ENCODE measurements at regions not wholly inside any gene's neighbourhood (a gene's known extent, or its start where the extent isn't known, plus 50 kb on each side); places are given as distances from the start of the nearest gene placed in this dataset.

GRCh38 chr6:55009131-55009530, 162.6 kb downstream of the FAM83B start:
- Histone ChIP-seq H4K20me1 (ENCODE audit: insufficient read depth, low read length) (no peaks in the 10 kb centered on the region), H3K4me1 (ENCODE audit: insufficient read depth, low read length) (no peaks in the 10 kb centered on the region), H3K4me2 (ENCODE audit: low read length) (no peak overlapping the region), H3K27ac (ENCODE audit: low read depth, low read length) (no peak overlapping the region), H3K9ac (ENCODE audit: low read length) (no peak overlapping the region), H3K4me3 (ENCODE audit: insufficient read depth, low read depth, low read length) (no peak overlapping the region), H3K79me2 (ENCODE audit: insufficient read depth, low read length) (no peaks in the 10 kb centered on the region), H2AFZ (ENCODE audit: low read depth, low read length) (no peak overlapping the region), H3K27me3 (ENCODE audit: insufficient read depth, low read length) (no peaks in the 10 kb centered on the region), H3K36me3 (ENCODE audit: insufficient read depth, low read length) (no peaks in the 10 kb centered on the region), H3K9me3 (ENCODE audit: insufficient read depth, low read depth, low read length) (peaks cover 3% of the 10 kb centered on the region)
- no peak for TF ChIP-seq EZH2 (IDR thresholded peaks at IDR 0.05; ENCODE audit: insufficient read depth, low read length)
- no peak for TF ChIP-seq CTCF (IDR thresholded peaks at IDR 0.05; ENCODE audit: insufficient read depth, low read depth, low read length)
- DNase-seq (ENCODE audit: low read depth) = no peak
- no peak for FAIRE-seq
- Mint-ChIP-seq H3K27me3 (ENCODE audit: low read depth, unreplicated experiment) (no peaks in the 10 kb centered on the region), H3K4me3 (ENCODE audit: unreplicated experiment) (no peak overlapping the region), H3K36me3 (ENCODE audit: low read depth, unreplicated experiment) (peaks cover 2% of the 10 kb centered on the region), H3K9me3 (ENCODE audit: unreplicated experiment) (peaks cover 3% of the 10 kb centered on the region), H3K27ac (ENCODE audit: unreplicated experiment) (no peak overlapping the region), H3K4me1 (ENCODE audit: low read depth, unreplicated experiment) (peaks cover under 1% of the 10 kb centered on the region)

GRCh38 chr6:55011034-55011433, 163.3 kb upstream of the HCRTR2 start:
- Mint-ChIP-seq H3K4me3 (ENCODE audit: unreplicated experiment) (no peak overlapping the region), H3K9me3 (ENCODE audit: unreplicated experiment) (peaks cover under 1% of the 10 kb centered on the region), H3K27ac (ENCODE audit: unreplicated experiment) (no peak overlapping the region), H3K27me3 (ENCODE audit: low read depth, unreplicated experiment) (no peaks in the 10 kb centered on the region), H3K4me1 (ENCODE audit: low read depth, unreplicated experiment) (peaks cover 8% of the 10 kb centered on the region), H3K36me3 (ENCODE audit: low read depth, unreplicated experiment) (peaks cover 2% of the 10 kb centered on the region)
- TF ChIP-seq EZH2 (IDR thresholded peaks at IDR 0.05; ENCODE audit: insufficient read depth, low read length) (no peak), CTCF (IDR thresholded peaks at IDR 0.05; ENCODE audit: insufficient read depth, low read depth, low read length) (no peak)
- Histone ChIP-seq H3K4me1 (ENCODE audit: insufficient read depth, low read length) (no peaks in the 10 kb centered on the region), H2AFZ (ENCODE audit: low read depth, low read length) (no peak overlapping the region), H3K36me3 (ENCODE audit: insufficient read depth, low read length) (no peaks in the 10 kb centered on the region), H3K9ac (ENCODE audit: low read length) (no peak overlapping the region), H3K4me3 (ENCODE audit: insufficient read depth, low read depth, low read length) (no peak overlapping the region), H3K27ac (ENCODE audit: low read depth, low read length) (no peak overlapping the region), H4K20me1 (ENCODE audit: insufficient read depth, low read length) (no peaks in the 10 kb centered on the region), H3K79me2 (ENCODE audit: insufficient read depth, low read length) (no peaks in the 10 kb centered on the region), H3K9me3 (ENCODE audit: insufficient read depth, low read depth, low read length) (peaks cover 3% of the 10 kb centered on the region), H3K27me3 (ENCODE audit: insufficient read depth, low read length) (no peaks in the 10 kb centered on the region), H3K4me2 (ENCODE audit: low read length) (no peak overlapping the region)
- FAIRE-seq (no peak), DNase-seq (ENCODE audit: low read depth) (no peak)

- Mint-ChIP-seq H3K4me1 (ENCODE audit: low read depth, unreplicated experiment) (peaks cover 10% of the 10 kb centered on the region), H3K27me3 (ENCODE audit: low read depth, unreplicated experiment) (peaks cover 4% of the 10 kb centered on the region)
- no peaks in the 10 kb centered on the region for H3K79me2 ChIP-seq (ENCODE audit: insufficient read depth, low read length)
These were observed 161.9 kb upstream of the HCRTR2 start for GRCh38 chr6:55012454-55012853.

More at GRCh38 chr6:55012454-55012853, 161.9 kb upstream of the HCRTR2 start:
- Histone ChIP-seq H3K36me3 (ENCODE audit: insufficient read depth, low read length) (no peaks in the 10 kb centered on the region), H3K4me3 (ENCODE audit: insufficient read depth, low read depth, low read length) (no peak overlapping the region), H3K9ac (ENCODE audit: low read length) (no peak overlapping the region), H3K4me2 (ENCODE audit: low read length) (no peak overlapping the region), H3K27me3 (ENCODE audit: insufficient read depth, low read length) (no peaks in the 10 kb centered on the region), H3K4me1 (ENCODE audit: insufficient read depth, low read length) (no peaks in the 10 kb centered on the region), H3K27ac (ENCODE audit: low read depth, low read length) (no peak overlapping the region), H3K9me3 (ENCODE audit: insufficient read depth, low read depth, low read length) (peaks cover 3% of the 10 kb centered on the region), H4K20me1 (ENCODE audit: insufficient read depth, low read length) (no peaks in the 10 kb centered on the region), H2AFZ (ENCODE audit: low read depth, low read length) (no peak overlapping the region)
- no peak overlapping the region for H3K27ac Mint-ChIP-seq (ENCODE audit: unreplicated experiment)
- H3K9me3 Mint-ChIP-seq (ENCODE audit: unreplicated experiment) = no peaks in the 10 kb centered on the region
- FAIRE-seq (no peak), DNase-seq (ENCODE audit: low read depth) (no peak)
- peaks cover 2% of the 10 kb centered on the region for H3K36me3 Mint-ChIP-seq (ENCODE audit: low read depth, unreplicated experiment)
- no peak overlapping the region for H3K4me3 Mint-ChIP-seq (ENCODE audit: unreplicated experiment)
- TF ChIP-seq CTCF (IDR thresholded peaks at IDR 0.05; ENCODE audit: insufficient read depth, low read depth, low read length) (no peak), EZH2 (IDR thresholded peaks at IDR 0.05; ENCODE audit: insufficient read depth, low read length) (no peak)
